ENCODE measurements at regions not wholly inside any gene's neighbourhood (a gene's known extent, or its start where the extent isn't known, plus 50 kb on each side); places are given as distances from the start of the nearest gene placed in this dataset.

DNA sequence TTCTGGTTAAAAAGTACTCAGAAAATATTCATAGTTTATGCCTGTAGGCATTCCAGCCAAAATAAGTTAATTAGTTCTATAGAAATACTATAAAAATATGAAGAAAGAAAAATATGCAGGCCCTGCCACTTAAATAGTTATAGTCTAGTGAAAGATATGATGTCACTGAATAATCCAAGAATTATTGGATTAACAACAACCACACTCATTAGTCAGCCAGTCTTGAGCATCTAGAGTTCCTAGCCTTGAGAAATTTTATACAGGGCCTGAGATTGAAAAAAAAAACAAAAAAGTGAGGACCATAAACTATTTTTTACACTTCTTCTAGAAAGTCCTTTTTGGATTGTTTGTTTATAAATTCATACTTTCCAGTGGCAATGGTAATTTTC, 823.0 kb downstream of the FAT4 start:
- Histone ChIP-seq H3K4me1 (ENCODE audit: insufficient read depth, low read length) (no peaks in the 10 kb centered on the region), H3K27ac (ENCODE audit: low read depth, low read length) (no peak overlapping the region), H3K9me3 (ENCODE audit: insufficient read depth, low read depth, low read length) (no peaks in the 10 kb centered on the region), H3K9ac (ENCODE audit: low read length) (no peak overlapping the region), H3K79me2 (ENCODE audit: insufficient read depth, low read length) (no peaks in the 10 kb centered on the region), H3K36me3 (ENCODE audit: insufficient read depth, low read length) (no peaks in the 10 kb centered on the region), H4K20me1 (ENCODE audit: insufficient read depth, low read length) (no peaks in the 10 kb centered on the region), H3K27me3 (ENCODE audit: insufficient read depth, low read length) (no peaks in the 10 kb centered on the region), H3K4me3 (ENCODE audit: insufficient read depth, low read depth, low read length) (no peak overlapping the region), H2AFZ (ENCODE audit: low read depth, low read length) (no peak overlapping the region), H3K4me2 (ENCODE audit: low read length) (no peak overlapping the region)
- Mint-ChIP-seq H3K36me3 (ENCODE audit: low read depth, unreplicated experiment) (peaks cover 2% of the 10 kb centered on the region), H3K27ac (ENCODE audit: unreplicated experiment) (no peak overlapping the region), H3K9me3 (ENCODE audit: unreplicated experiment) (peaks cover 3% of the 10 kb centered on the region), H3K27me3 (ENCODE audit: low read depth, unreplicated experiment) (no peaks in the 10 kb centered on the region), H3K4me1 (ENCODE audit: low read depth, unreplicated experiment) (no peaks in the 10 kb centered on the region), H3K4me3 (ENCODE audit: unreplicated experiment) (no peak overlapping the region)
- TF ChIP-seq, protein P1, sequence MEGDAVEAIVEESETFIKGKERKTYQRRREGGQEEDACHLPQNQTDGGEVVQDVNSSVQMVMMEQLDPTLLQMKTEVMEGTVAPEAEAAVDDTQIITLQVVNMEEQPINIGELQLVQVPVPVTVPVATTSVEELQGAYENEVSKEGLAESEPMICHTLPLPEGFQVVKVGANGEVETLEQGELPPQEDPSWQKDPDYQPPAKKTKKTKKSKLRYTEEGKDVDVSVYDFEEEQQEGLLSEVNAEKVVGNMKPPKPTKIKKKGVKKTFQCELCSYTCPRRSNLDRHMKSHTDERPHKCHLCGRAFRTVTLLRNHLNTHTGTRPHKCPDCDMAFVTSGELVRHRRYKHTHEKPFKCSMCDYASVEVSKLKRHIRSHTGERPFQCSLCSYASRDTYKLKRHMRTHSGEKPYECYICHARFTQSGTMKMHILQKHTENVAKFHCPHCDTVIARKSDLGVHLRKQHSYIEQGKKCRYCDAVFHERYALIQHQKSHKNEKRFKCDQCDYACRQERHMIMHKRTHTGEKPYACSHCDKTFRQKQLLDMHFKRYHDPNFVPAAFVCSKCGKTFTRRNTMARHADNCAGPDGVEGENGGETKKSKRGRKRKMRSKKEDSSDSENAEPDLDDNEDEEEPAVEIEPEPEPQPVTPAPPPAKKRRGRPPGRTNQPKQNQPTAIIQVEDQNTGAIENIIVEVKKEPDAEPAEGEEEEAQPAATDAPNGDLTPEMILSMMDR (IDR thresholded peaks at IDR 0.05; ENCODE audit: insufficient read depth, low read depth, low read length): no peak
- no peak for TF ChIP-seq EZH2 (IDR thresholded peaks at IDR 0.05; ENCODE audit: insufficient read depth, low read length)
- FAIRE-seq (no peak), DNase-seq (ENCODE audit: low read depth) (no peak)

DNA sequence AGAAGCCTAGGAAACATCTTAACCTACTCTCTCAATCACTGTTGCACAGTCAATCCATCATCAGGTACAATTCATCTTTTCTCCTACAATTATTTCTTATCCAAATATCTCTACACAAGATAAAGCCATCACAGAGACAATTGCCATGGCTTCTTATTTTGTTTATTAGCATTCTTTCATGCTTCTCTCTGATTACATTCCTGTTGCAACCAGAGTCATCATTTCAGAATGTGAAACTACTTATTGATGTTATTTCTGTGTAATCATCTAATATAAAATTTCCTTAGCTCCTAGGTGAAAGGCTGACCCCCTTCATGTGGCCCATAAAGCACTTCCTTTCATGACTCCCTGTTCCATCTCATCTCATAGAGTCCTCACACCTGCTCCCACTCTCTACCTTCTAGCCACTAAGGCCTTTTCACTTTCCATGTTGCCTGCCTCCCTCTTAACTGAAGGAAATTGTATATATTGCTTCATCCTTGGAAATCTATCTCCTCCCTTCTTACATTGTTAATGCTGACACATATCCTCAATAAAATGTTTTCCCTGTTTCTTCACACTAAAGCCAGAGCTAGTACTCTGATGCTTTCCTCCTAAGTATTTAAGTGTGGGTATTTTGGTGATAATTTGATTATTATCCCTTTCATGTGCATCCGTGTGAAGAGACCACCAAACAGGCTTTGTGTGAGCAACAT, 829.9 kb downstream of the FAT4 start:
- peaks cover 2% of the 10 kb centered on the region for H3K4me1 Mint-ChIP-seq (ENCODE audit: low read depth, unreplicated experiment)
- no peaks in the 10 kb centered on the region for H4K20me1 ChIP-seq (ENCODE audit: insufficient read depth, low read length)
- DNase-seq (ENCODE audit: low read depth) (peak; percentile 2), FAIRE-seq (no peak)
- H3K27ac ChIP-seq (ENCODE audit: low read depth, low read length): no peak overlapping the region
- peaks cover 7% of the 10 kb centered on the region for H3K9me3 Mint-ChIP-seq (ENCODE audit: unreplicated experiment)
- H3K9me3 ChIP-seq (ENCODE audit: insufficient read depth, low read depth, low read length): no peaks in the 10 kb centered on the region
- H3K36me3 ChIP-seq (ENCODE audit: insufficient read depth, low read length): no peaks in the 10 kb centered on the region
- H3K27me3 Mint-ChIP-seq (ENCODE audit: low read depth, unreplicated experiment): no peaks in the 10 kb centered on the region
- H3K79me2 ChIP-seq (ENCODE audit: insufficient read depth, low read length): no peaks in the 10 kb centered on the region
- H3K36me3 Mint-ChIP-seq (ENCODE audit: low read depth, unreplicated experiment): no peaks in the 10 kb centered on the region
- H3K4me3 Mint-ChIP-seq (ENCODE audit: unreplicated experiment): no peak overlapping the region
- no peak overlapping the region for H2AFZ ChIP-seq (ENCODE audit: low read depth, low read length)
- no peak overlapping the region for H3K4me2 ChIP-seq (ENCODE audit: low read length)
- TF ChIP-seq EZH2 (IDR thresholded peaks at IDR 0.05; ENCODE audit: insufficient read depth, low read length): no peak
- TF ChIP-seq, protein P1 (IDR thresholded peaks at IDR 0.05; ENCODE audit: insufficient read depth, low read depth, low read length): no peak
- H3K4me1 ChIP-seq (ENCODE audit: insufficient read depth, low read length): no peaks in the 10 kb centered on the region
- H3K4me3 ChIP-seq (ENCODE audit: insufficient read depth, low read depth, low read length): no peak overlapping the region
- no peak overlapping the region for H3K9ac ChIP-seq (ENCODE audit: low read length)
- H3K27ac Mint-ChIP-seq (ENCODE audit: unreplicated experiment): no peak overlapping the region
- no peaks in the 10 kb centered on the region for H3K27me3 ChIP-seq (ENCODE audit: insufficient read depth, low read length)

DNA sequence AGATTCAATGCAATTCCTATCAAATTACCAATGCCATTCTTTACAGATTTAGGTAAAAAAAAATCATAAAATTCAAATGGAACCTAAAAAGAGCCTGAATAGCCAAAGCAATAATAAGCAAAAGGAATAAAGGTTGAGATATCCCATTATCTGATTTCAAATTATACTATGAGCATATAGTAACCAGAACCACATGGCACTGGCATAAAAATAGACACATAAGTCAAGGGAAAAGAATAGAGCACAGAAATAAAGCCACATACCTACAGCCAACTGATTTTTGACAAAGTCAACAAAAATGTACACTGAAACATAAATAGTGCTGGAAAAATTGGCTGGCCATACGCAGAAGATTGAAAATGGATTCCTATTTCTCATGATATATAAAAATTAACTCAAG, 853.7 kb downstream of the FAT4 start:
- TF ChIP-seq, protein P1 (IDR thresholded peaks at IDR 0.05; ENCODE audit: insufficient read depth, low read depth, low read length): no peak
- TF ChIP-seq EZH2 (IDR thresholded peaks at IDR 0.05; ENCODE audit: insufficient read depth, low read length): no peak
- Histone ChIP-seq H3K79me2 (ENCODE audit: insufficient read depth, low read length) (no peaks in the 10 kb centered on the region), H3K27me3 (ENCODE audit: insufficient read depth, low read length) (no peaks in the 10 kb centered on the region), H3K9ac (ENCODE audit: low read length) (no peak overlapping the region), H3K4me3 (ENCODE audit: insufficient read depth, low read depth, low read length) (no peak overlapping the region), H3K27ac (ENCODE audit: low read depth, low read length) (no peak overlapping the region), H3K9me3 (ENCODE audit: insufficient read depth, low read depth, low read length) (no peaks in the 10 kb centered on the region), H2AFZ (ENCODE audit: low read depth, low read length) (no peak overlapping the region), H3K4me2 (ENCODE audit: low read length) (no peak overlapping the region), H3K36me3 (ENCODE audit: insufficient read depth, low read length) (no peaks in the 10 kb centered on the region), H3K4me1 (ENCODE audit: insufficient read depth, low read length) (no peaks in the 10 kb centered on the region), H4K20me1 (ENCODE audit: insufficient read depth, low read length) (no peaks in the 10 kb centered on the region)
- Mint-ChIP-seq H3K4me1 (ENCODE audit: low read depth, unreplicated experiment) (no peaks in the 10 kb centered on the region), H3K9me3 (ENCODE audit: unreplicated experiment) (peaks cover 3% of the 10 kb centered on the region), H3K4me3 (ENCODE audit: unreplicated experiment) (no peak overlapping the region), H3K27me3 (ENCODE audit: low read depth, unreplicated experiment) (no peaks in the 10 kb centered on the region), H3K27ac (ENCODE audit: unreplicated experiment) (no peak overlapping the region), H3K36me3 (ENCODE audit: low read depth, unreplicated experiment) (no peaks in the 10 kb centered on the region)
- DNase-seq (ENCODE audit: low read depth) (no peak), FAIRE-seq (no peak)
